Neural progenitor cell (in vitro differentiated cells): ENCODE measurements at regions not wholly inside any gene's neighbourhood (a gene's known extent, or its start where the extent isn't known, plus 50 kb on each side); places are given as distances from the start of the nearest gene placed in this dataset.

Source experiments
- DNase-seq: peaks from one replicate; pipeline ENCODE4 v3.0.0-alpha.2; 2016; ENCODE audit warnings: low spot score
- H2AFZ ChIP-seq: fragments of 200-600 bp; sonication (generic); replicated peaks from 2 replicates; pipeline ENCODE4 v1.6.1; 2016; ENCODE audit warnings: antibody characterized with exemption
- H3F3A ChIP-seq: fragments of 200-600 bp; sonication (generic); 2 replicates; pipeline ENCODE4 v1.6.1; 2016; ENCODE audit warnings: antibody characterized with exemption, low read depth
- H3K27ac ChIP-seq: fragments of 200-600 bp; sonication (generic); 2 replicates; pipeline ENCODE4 v1.5.1; 2016; ENCODE audit warnings: mild to moderate bottlenecking
- H3K27me3 ChIP-seq: fragments of 200-600 bp; sonication (generic); 2 replicates; pipeline ENCODE4 v1.6.1; 2016; ENCODE audit warnings: mild to moderate bottlenecking, moderate library complexity
- H3K36me3 ChIP-seq: fragments of 200-600 bp; sonication (generic); 2 replicates; pipeline ENCODE4 v1.5.1; 2016
- H3K4me1 ChIP-seq: fragments of 200-600 bp; sonication (generic); 2 replicates; pipeline ENCODE4 v1.6.1; 2016; ENCODE audit warnings: mixed run types
- H3K4me2 ChIP-seq: fragments of 200-600 bp; sonication (generic); 2 replicates; pipeline ENCODE4 v1.6.1; 2016
- H3K4me3 ChIP-seq: fragments of 200-600 bp; sonication (generic); 2 replicates; pipeline ENCODE4 v1.5.1; 2016
- H3K79me2 ChIP-seq: fragments of 200-600 bp; sonication (generic); 2 replicates; pipeline ENCODE4 v1.6.1; 2016; ENCODE audit warnings: low read depth
- H3K9ac ChIP-seq: fragments of 200-600 bp; sonication (generic); 2 replicates; pipeline ENCODE4 v1.6.1; 2016
- H3K9me3 ChIP-seq: fragments of 200-600 bp; sonication (generic); 2 replicates; pipeline ENCODE4 v1.5.1; 2016; ENCODE audit warnings: low read depth
- H4K20me1 ChIP-seq: fragments of 200-600 bp; sonication (generic); 2 replicates; pipeline ENCODE4 v1.6.1; 2016; ENCODE audit warnings: low read depth
- H3K27ac Mint-ChIP-seq: 3 replicates; pipeline ENCODE4 v1.8.0; 2021; ENCODE audit warnings: mixed read lengths
- H3K27me3 Mint-ChIP-seq: 2 replicates; pipeline ENCODE4 v1.8.0; 2022; ENCODE audit warnings: low read depth, mild to moderate bottlenecking, inconsistent platforms, moderate library complexity, mixed read lengths; ENCODE audit not compliant: insufficient read depth
- H3K36me3 Mint-ChIP-seq: 3 replicates; pipeline ENCODE4 v1.8.0; 2021; ENCODE audit warnings: mixed read lengths
- H3K4me1 Mint-ChIP-seq: 3 replicates; pipeline ENCODE4 v1.8.0; 2021; ENCODE audit warnings: mixed read lengths
- H3K4me3 Mint-ChIP-seq: 3 replicates; pipeline ENCODE4 v1.8.0; 2021; ENCODE audit warnings: mild to moderate bottlenecking, moderate library complexity, mixed read lengths
- H3K9me3 Mint-ChIP-seq: 3 replicates; pipeline ENCODE4 v1.8.0; 2020; ENCODE audit warnings: mixed read lengths
- EZH2 ChIP-seq: fragments of 200-600 bp; sonication (generic); IDR thresholded peaks from 2 replicates; pipeline ENCODE4 v1.6.1; 2017; ENCODE audit warnings: antibody characterized with exemption, mild to moderate bottlenecking, moderate library complexity
- EZH2phosphoT487 ChIP-seq: fragments of 200-600 bp; sonication (generic); IDR thresholded peaks from 2 replicates; pipeline ENCODE4 v1.6.1; 2017; ENCODE audit warnings: antibody characterized with exemption
- TF ChIP-seq, protein P1 (sequence below): fragments of 200-600 bp; sonication (generic); IDR thresholded peaks from 2 replicates; pipeline ENCODE4 v1.5.1; 2017; ENCODE audit warnings: antibody characterized with exemption, mild to moderate bottlenecking

DNA sequence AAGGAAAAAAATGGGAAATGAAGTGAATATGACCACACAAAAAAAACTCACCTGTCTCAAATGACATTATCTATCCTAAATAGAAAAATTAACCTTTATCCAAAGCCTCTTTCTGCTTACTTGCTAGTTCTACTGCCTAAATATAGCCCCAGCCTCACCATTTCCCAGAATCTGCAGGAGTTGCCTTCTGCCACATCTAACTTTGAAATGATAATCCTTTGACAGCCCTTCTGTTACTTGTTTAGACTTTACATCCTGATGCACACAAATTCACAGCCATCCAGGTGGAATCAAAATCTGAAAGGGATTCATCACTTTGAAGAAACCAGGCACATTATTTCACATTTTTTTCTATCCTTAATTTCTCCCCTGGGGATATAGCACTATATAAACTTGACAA is 1356.2 kb upstream of the NXPH2 start:
- H3K36me3 Mint-ChIP-seq, result no peaks in the 10 kb centered on the region
- no peaks in the 10 kb centered on the region for H3K27me3 Mint-ChIP-seq
- no peak for DNase-seq
- TF ChIP-seq EZH2, result no peak
- TF ChIP-seq EZH2phosphoT487, result no peak
- TF ChIP-seq, protein P1, sequence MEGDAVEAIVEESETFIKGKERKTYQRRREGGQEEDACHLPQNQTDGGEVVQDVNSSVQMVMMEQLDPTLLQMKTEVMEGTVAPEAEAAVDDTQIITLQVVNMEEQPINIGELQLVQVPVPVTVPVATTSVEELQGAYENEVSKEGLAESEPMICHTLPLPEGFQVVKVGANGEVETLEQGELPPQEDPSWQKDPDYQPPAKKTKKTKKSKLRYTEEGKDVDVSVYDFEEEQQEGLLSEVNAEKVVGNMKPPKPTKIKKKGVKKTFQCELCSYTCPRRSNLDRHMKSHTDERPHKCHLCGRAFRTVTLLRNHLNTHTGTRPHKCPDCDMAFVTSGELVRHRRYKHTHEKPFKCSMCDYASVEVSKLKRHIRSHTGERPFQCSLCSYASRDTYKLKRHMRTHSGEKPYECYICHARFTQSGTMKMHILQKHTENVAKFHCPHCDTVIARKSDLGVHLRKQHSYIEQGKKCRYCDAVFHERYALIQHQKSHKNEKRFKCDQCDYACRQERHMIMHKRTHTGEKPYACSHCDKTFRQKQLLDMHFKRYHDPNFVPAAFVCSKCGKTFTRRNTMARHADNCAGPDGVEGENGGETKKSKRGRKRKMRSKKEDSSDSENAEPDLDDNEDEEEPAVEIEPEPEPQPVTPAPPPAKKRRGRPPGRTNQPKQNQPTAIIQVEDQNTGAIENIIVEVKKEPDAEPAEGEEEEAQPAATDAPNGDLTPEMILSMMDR, result no peak
- no peaks in the 10 kb centered on the region for H3K9me3 Mint-ChIP-seq
- Histone ChIP-seq H3K4me3 (no peak overlapping the region), H3K9me3 (no peaks in the 10 kb centered on the region), H3F3A (no peaks in the 10 kb centered on the region), H3K9ac (no peak overlapping the region), H3K4me1 (peaks cover 8% of the 10 kb centered on the region), H3K36me3 (no peaks in the 10 kb centered on the region), H4K20me1 (no peaks in the 10 kb centered on the region), H3K4me2 (no peak overlapping the region), H3K79me2 (no peaks in the 10 kb centered on the region), H2AFZ (no peak overlapping the region), H3K27ac (no peak overlapping the region), H3K27me3 (no peaks in the 10 kb centered on the region)
- peaks cover 5% of the 10 kb centered on the region for H3K4me1 Mint-ChIP-seq
- no peak overlapping the region for H3K4me3 Mint-ChIP-seq
- H3K27ac Mint-ChIP-seq, result no peak overlapping the region

DNA sequence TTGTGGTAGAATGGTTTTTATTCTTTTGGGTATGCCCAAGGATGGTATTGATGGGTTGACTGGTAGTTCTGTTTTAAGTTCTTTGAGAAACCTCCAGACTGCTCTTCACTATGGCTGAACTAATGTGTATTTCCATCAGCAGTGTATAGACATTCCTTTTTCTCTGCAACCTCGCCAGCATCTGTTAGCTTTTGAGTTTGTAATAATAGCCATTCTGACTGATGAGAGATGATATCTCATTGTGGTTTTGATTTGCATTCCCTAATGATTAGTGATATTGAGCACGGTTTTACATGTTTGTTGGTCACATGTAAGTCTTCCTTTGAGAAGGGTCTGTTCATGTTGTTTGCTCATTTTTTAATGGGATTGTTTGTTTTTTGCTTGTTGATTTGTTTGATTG is 1348.7 kb upstream of the NXPH2 start:
- H3K36me3 Mint-ChIP-seq, result no peaks in the 10 kb centered on the region
- no peaks in the 10 kb centered on the region for H3K79me2 ChIP-seq
- no peak overlapping the region for H3K27ac ChIP-seq
- H3K4me3 ChIP-seq, result no peak overlapping the region
- DNase-seq, result no peak
- no peaks in the 10 kb centered on the region for H4K20me1 ChIP-seq
- H3K4me3 Mint-ChIP-seq, result no peak overlapping the region
- H3K27me3 ChIP-seq, result no peaks in the 10 kb centered on the region
- H3K4me1 ChIP-seq, result no peaks in the 10 kb centered on the region
- H3K27me3 Mint-ChIP-seq, result no peaks in the 10 kb centered on the region
- no peak overlapping the region for H2AFZ ChIP-seq
- no peak overlapping the region for H3K9ac ChIP-seq
- no peak overlapping the region for H3K4me2 ChIP-seq
- no peaks in the 10 kb centered on the region for H3K36me3 ChIP-seq
- no peaks in the 10 kb centered on the region for H3K9me3 ChIP-seq
- H3K27ac Mint-ChIP-seq, result no peak overlapping the region
- no peaks in the 10 kb centered on the region for H3K4me1 Mint-ChIP-seq
- H3F3A ChIP-seq, result no peaks in the 10 kb centered on the region
- no peaks in the 10 kb centered on the region for H3K9me3 Mint-ChIP-seq
- TF ChIP-seq EZH2 (no peak), EZH2phosphoT487 (no peak)
- TF ChIP-seq, protein P1, result no peak

DNA sequence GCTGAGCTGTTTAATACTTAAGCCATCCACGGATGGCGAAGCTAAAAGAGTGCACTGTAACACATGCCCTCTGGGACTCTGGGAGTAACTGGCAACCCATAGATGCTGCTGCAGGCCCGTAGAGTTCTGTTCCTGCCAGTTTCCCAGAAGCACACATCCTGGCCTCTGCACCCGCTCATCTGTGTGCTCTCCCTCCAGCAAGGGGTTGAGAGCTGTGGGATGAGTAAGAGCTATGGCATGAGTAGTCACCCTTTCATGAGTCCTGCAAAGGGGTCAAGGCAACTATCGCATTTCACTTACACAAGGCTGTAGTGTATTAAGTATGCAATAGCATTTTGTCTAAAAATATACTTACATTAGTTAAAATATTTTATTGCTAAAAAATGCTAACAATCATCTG is 1341.8 kb upstream of the NXPH2 start:
- H3K4me1 Mint-ChIP-seq, result peaks cover 5% of the 10 kb centered on the region
- Histone ChIP-seq H3K4me2 (no peak overlapping the region), H3K4me3 (no peak overlapping the region), H3K27ac (no peak overlapping the region), H3K4me1 (no peaks in the 10 kb centered on the region), H3F3A (no peaks in the 10 kb centered on the region), H2AFZ (peak overlapping the region; percentile 20), H4K20me1 (no peaks in the 10 kb centered on the region), H3K79me2 (no peaks in the 10 kb centered on the region), H3K9ac (no peak overlapping the region), H3K36me3 (no peaks in the 10 kb centered on the region), H3K9me3 (no peaks in the 10 kb centered on the region), H3K27me3 (no peaks in the 10 kb centered on the region)
- no peak for TF ChIP-seq EZH2phosphoT487
- TF ChIP-seq, protein P1, result no peak
- no peak for TF ChIP-seq EZH2
- no peaks in the 10 kb centered on the region for H3K36me3 Mint-ChIP-seq
- no peak overlapping the region for H3K4me3 Mint-ChIP-seq
- no peaks in the 10 kb centered on the region for H3K27me3 Mint-ChIP-seq
- H3K27ac Mint-ChIP-seq, result no peak overlapping the region
- DNase-seq, result no peak
- H3K9me3 Mint-ChIP-seq, result no peaks in the 10 kb centered on the region

DNA sequence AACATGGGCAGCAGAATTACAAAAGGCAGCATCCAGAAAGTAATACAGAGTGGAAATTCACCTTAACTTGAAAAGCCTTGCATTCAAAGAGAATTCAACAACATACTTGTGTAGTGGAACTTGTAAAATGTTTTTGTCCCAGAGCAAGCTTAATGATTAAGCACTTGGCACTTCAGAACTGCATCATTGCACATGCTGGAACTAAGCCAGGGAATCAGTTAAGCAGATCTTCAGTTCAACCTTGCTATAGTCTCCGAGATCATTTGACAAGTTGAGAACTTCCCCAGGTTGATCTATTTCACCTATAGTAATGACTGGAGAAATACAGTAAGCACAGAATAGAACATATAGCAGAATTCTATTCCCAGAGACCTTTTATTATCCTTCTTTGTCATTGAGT is 1337.2 kb upstream of the NXPH2 start:
- H3K79me2 ChIP-seq, result no peaks in the 10 kb centered on the region
- H3K36me3 ChIP-seq, result no peaks in the 10 kb centered on the region
- no peak overlapping the region for H3K4me2 ChIP-seq
- Mint-ChIP-seq H3K9me3 (no peaks in the 10 kb centered on the region), H3K27me3 (peaks cover 2% of the 10 kb centered on the region), H3K36me3 (no peaks in the 10 kb centered on the region), H3K4me3 (no peak overlapping the region), H3K4me1 (peaks cover 5% of the 10 kb centered on the region), H3K27ac (no peak overlapping the region)
- H3K4me1 ChIP-seq, result no peaks in the 10 kb centered on the region
- no peaks in the 10 kb centered on the region for H4K20me1 ChIP-seq
- no peak overlapping the region for H3K9ac ChIP-seq
- no peaks in the 10 kb centered on the region for H3K27me3 ChIP-seq
- TF ChIP-seq, protein P1, result no peak
- TF ChIP-seq EZH2phosphoT487 (no peak), EZH2 (no peak)
- H2AFZ ChIP-seq, result no peak overlapping the region
- no peaks in the 10 kb centered on the region for H3F3A ChIP-seq
- no peak overlapping the region for H3K4me3 ChIP-seq
- no peak overlapping the region for H3K27ac ChIP-seq
- H3K9me3 ChIP-seq, result no peaks in the 10 kb centered on the region
- no peak for DNase-seq
